Prostate gland (tissue), 2 donors: ENCODE measurements at regions not wholly inside any gene's neighbourhood (a gene's known extent, or its start where the extent isn't known, plus 50 kb on each side); places are given as distances from the start of the nearest gene placed in this dataset.

Experiments used
- DNase-seq: peaks from one replicate; pipeline ENCODE4 v3.0.0-alpha.2; 2019; ENCODE audit warnings: low spot score
- H3K27ac ChIP-seq, 2 donors: fragments of 200-600 bp; sonication (generic); 2 replicates each; pipeline ENCODE4 v1.5.1; 2017 to 2019
- H3K27me3 ChIP-seq: fragments of 200-600 bp; sonication (generic); replicated peaks from 2 replicates; pipeline ENCODE4 v1.5.1; 2019; ENCODE audit not compliant: insufficient read depth
- H3K36me3 ChIP-seq, 2 donors: fragments of 200-600 bp; sonication (generic); 1 replicate in 1 of 2; 2 replicates in 1 of 2; pipeline versions ENCODE4 v1.5.1 to v1.8.1; 2017 to 2019
- H3K4me1 ChIP-seq: fragments of 200-600 bp; sonication (generic); replicated peaks from 2 replicates; pipeline ENCODE4 v1.5.1; 2019
- H3K4me3 ChIP-seq, 2 donors: fragments of 200-600 bp; sonication (generic); 2 replicates each; pipeline ENCODE4 v1.5.1; 2017 to 2019
- H3K9me3 ChIP-seq: fragments of 200-600 bp; sonication (generic); 2 replicates; pipeline ENCODE4 v1.5.1; 2017
- POLR2A ChIP-seq: fragments of 450-650 bp; IDR thresholded peaks from one replicate; pipeline ENCODE4 v1.6.1; 2016; ENCODE audit warnings: antibody characterized with exemption, mild to moderate bottlenecking
- POLR2AphosphoS5 ChIP-seq: sonication (generic); formaldehyde crosslinking; IDR thresholded peaks from one replicate; pipeline ENCODE4 v1.6.1; 2017; ENCODE audit warnings: antibody characterized with exemption
- WGBS: methylation state at CpG from one replicate; pipeline ENCODE4 v1.1.5; 2018; 5-methylcytosine and 5-hydroxymethylcytosine counted together
- intact Hi-C: fragments of 100-400 bp; cut with DNase I; formaldehyde crosslinking; loops from one replicate; pipeline ENCODE4 v1.14.2; 2022
- TF ChIP-seq, protein P1 (sequence below), 4 experiments: fragments of 200-600 bp in 2 of 4; fragments of 450-650 bp in 2 of 4; sonication (generic) in 2 of 4; IDR thresholded peaks; 1 replicate in 3 of 4; 2 replicates in 1 of 4; pipeline ENCODE4 v1.5.1; 2016 to 2019; ENCODE audit warnings: antibody characterized with exemption in 4 of 4, mild to moderate bottlenecking in 2 of 4, moderate library complexity in 2 of 4

DNA sequence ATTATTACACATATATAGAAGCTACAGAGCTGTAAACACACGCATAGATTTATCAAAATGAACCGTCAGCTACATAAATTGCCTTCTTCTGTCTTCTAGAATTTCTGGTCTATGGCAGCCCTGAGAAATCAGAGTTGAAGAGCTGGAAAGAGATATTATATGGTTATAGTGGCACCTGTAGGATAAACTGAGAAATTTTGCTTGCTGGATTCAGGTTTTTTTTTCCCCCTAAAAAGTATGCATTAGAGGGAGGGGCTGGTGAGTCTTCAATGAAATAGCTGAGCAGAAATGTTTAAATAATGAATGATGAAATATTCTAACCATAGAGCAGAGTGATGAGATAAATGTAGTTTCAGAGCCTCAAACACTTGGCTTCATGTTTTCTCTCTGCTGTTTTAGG is 78.0 kb upstream of the DYNC1I1 start:
- DNase-seq = no peak
- Histone ChIP-seq H3K9me3 (no peaks in the 10 kb centered on the region), H3K4me1 (no peaks in the 10 kb centered on the region), H3K4me3 (no peak overlapping the region), H3K27me3 (no peaks in the 10 kb centered on the region), H3K36me3 (no peaks in the 10 kb centered on the region), H3K27ac (no peak overlapping the region)
- no peak for TF ChIP-seq POLR2AphosphoS5
- TF ChIP-seq POLR2A = no peak
- TF ChIP-seq, protein P1, sequence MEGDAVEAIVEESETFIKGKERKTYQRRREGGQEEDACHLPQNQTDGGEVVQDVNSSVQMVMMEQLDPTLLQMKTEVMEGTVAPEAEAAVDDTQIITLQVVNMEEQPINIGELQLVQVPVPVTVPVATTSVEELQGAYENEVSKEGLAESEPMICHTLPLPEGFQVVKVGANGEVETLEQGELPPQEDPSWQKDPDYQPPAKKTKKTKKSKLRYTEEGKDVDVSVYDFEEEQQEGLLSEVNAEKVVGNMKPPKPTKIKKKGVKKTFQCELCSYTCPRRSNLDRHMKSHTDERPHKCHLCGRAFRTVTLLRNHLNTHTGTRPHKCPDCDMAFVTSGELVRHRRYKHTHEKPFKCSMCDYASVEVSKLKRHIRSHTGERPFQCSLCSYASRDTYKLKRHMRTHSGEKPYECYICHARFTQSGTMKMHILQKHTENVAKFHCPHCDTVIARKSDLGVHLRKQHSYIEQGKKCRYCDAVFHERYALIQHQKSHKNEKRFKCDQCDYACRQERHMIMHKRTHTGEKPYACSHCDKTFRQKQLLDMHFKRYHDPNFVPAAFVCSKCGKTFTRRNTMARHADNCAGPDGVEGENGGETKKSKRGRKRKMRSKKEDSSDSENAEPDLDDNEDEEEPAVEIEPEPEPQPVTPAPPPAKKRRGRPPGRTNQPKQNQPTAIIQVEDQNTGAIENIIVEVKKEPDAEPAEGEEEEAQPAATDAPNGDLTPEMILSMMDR (IDR thresholded peaks at IDR 0.05) = no peak
- 81% methylated on average over 2 of the region's 2 CpGs for whole genome bisulfite sequencing
- intact Hi-C loops = no loop called here

DNA sequence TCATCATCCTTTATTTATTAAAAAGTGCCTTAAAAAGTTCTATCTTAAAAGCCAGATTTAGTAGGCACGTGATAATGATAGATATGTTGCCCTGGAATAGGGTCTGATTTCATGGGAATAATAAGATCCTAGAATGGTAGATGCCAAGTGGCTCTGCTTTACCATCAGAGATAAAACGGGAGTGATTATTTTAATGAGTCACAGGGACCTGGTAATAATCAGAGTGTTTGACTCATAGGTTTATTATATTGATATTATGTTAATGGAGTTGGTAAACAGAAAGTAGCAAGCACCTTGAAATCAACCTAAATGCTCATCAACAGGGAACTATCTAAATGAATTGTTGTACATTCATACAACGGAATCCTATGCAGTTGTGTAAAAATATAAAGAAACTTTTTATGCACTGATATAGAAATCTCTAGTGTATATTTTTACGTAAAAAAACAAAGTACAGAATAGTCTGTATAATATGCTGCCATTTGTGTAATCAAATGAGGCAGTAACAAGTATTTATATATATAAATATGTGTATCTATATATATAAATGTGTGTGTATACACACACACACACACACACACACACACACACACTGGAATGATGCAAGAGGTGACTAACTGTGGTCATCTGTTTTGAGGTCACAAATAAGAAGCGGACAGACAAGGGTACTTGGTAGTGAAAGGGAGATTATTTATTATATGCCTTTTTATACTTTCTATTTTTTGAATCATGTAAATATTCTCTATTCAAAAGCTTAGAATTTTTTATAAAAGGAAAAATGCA is 78.6 kb upstream of the DYNC1I1 start:
- H3K27me3 ChIP-seq = no peaks in the 10 kb centered on the region
- TF ChIP-seq, protein P1 (IDR thresholded peaks at IDR 0.05) = no peak
- TF ChIP-seq POLR2A (no peak), POLR2AphosphoS5 (no peak)
- no peak overlapping the region for H3K27ac ChIP-seq
- DNase-seq = no peak
- no peaks in the 10 kb centered on the region for H3K9me3 ChIP-seq
- 83% methylated on average over 5 of the region's 5 CpGs for WGBS
- no peaks in the 10 kb centered on the region for H3K4me1 ChIP-seq
- no peak overlapping the region for H3K4me3 ChIP-seq
- H3K36me3 ChIP-seq = no peaks in the 10 kb centered on the region
- intact Hi-C loops = no loop called here

DNA sequence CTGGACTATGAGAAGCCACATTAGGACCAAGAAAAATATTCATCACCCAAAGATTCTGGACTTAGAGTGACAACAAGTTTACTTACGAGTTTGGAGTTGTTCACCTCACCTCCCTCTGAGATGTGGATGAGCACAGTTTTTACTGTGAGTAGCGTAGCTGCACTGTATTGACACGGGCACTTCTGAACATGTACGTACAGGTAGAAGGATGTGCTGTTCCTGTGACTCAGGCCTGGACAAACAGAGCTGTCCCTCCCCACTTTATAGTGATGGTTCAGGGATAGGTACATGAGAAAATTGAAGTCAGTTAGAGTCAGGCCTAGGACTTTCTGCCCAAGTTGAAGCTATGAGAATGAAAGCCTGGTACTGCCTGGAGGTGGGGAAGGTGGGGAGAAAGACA is 80.9 kb upstream of the DYNC1I1 start:
- intact Hi-C loops = no loop called here
- Histone ChIP-seq H3K4me3 (no peak overlapping the region), H3K27ac (peak overlapping the region; percentile 48 to 54), H3K36me3 (no peaks in the 10 kb centered on the region), H3K9me3 (no peaks in the 10 kb centered on the region), H3K4me1 (no peaks in the 10 kb centered on the region), H3K27me3 (no peaks in the 10 kb centered on the region)
- TF ChIP-seq, protein P1 (IDR thresholded peaks at IDR 0.05) = no peak
- TF ChIP-seq POLR2AphosphoS5 = peak; percentile 86
- TF ChIP-seq POLR2A = no peak
- DNase-seq = peak; percentile 85
- WGBS = 57% methylated on average over 4 of the region's 4 CpGs

GRCh38 chr7:95690367-95690947 is 81.9 kb upstream of the DYNC1I1 start:
- H3K4me3 ChIP-seq = no peak overlapping the region
- 15% methylated on average over 3 of the region's 3 CpGs for WGBS
- H3K27me3 ChIP-seq = no peaks in the 10 kb centered on the region
- intact Hi-C loops = no loop called here
- DNase-seq = no peak
- TF ChIP-seq, protein P1 (IDR thresholded peaks at IDR 0.05) = peak in 3 of 4 experiments; percentile 45 to 53 (median 50)
- TF ChIP-seq POLR2AphosphoS5 (no peak), POLR2A (no peak)
- H3K27ac ChIP-seq = peak overlapping the region; percentile 48 to 54
- no peaks in the 10 kb centered on the region for H3K9me3 ChIP-seq
- H3K4me1 ChIP-seq = no peaks in the 10 kb centered on the region
- no peaks in the 10 kb centered on the region for H3K36me3 ChIP-seq
